IMR-90 (cell line): ENCODE measurements at regions not wholly inside any gene's neighbourhood (a gene's known extent, or its start where the extent isn't known, plus 50 kb on each side); places are given as distances from the start of the nearest gene placed in this dataset.
"Not testable (repeated sequence)": the region's sequence is repeated elsewhere in the genome, so short reads cannot be mapped to it uniquely, and the experiment has no call there.

Experiments
- ATAC-seq: fragments of 200-7000 bp; cut with Tn5 transposase; 2 replicates; pipeline ENCODE4 v1.9.1; 2020; ENCODE audit warnings: low read depth, mild to moderate bottlenecking, moderate library complexity
- BruUV-seq: library from RNA; stranded (reverse); fragments of 400-500 nt; replicated peaks from 2 replicates; lab custom pipeline; 2021; lab: Mats Ljungman, UMichigan
- CTCF ChIA-PET: fragments of 300-600 bp; formaldehyde crosslinking; extraction: SDS; loops from one replicate; lab custom pipeline; 2021; ENCODE audit warnings: antibody characterized with exemption; lab: Yijun Ruan, JAX
- POLR2A ChIA-PET: fragments of 300-600 bp; sonication (Branson Sonifier 250); formaldehyde crosslinking; loops from one replicate; lab custom pipeline; 2022; ENCODE audit warnings: antibody characterized with exemption; ENCODE audit not compliant: unreplicated experiment; lab: Charles Lee
- DNase-seq: peaks from one replicate; pipeline ENCODE4 v3.0.0; 2013
- H2AFZ ChIP-seq: replicated peaks from 2 replicates; pipeline ENCODE3; 2013; ENCODE audit warnings: low read length, mild to moderate bottlenecking; ENCODE audit not compliant: poor library complexity
- H2AK5ac ChIP-seq: 2 replicates; pipeline ENCODE4 v1.6.1; 2013; ENCODE audit warnings: low read depth, low read length, inconsistent platforms
- H2AK9ac ChIP-seq: replicated peaks from 2 replicates; pipeline ENCODE3; 2013; ENCODE audit warnings: mild to moderate bottlenecking, low read depth, low read length, moderate library complexity; ENCODE audit not compliant: poor library complexity
- H2BK120ac ChIP-seq: 2 replicates; pipeline ENCODE4 v1.6.1; 2013; ENCODE audit warnings: low read depth, low read length, inconsistent platforms
- H2BK15ac ChIP-seq: 3 replicates; pipeline ENCODE4 v1.6.1; 2013; ENCODE audit warnings: low read depth, low read length, inconsistent platforms
- H2BK20ac ChIP-seq: 2 replicates; pipeline ENCODE4 v1.6.1; 2013; ENCODE audit warnings: low read depth, mild to moderate bottlenecking, inconsistent platforms, low read length, moderate library complexity
- H2BK5ac ChIP-seq: 2 replicates; pipeline ENCODE4 v1.6.1; 2013; ENCODE audit warnings: mild to moderate bottlenecking, low read depth, low read length, inconsistent platforms; ENCODE audit not compliant: poor library complexity, severe bottlenecking
- H3K14ac ChIP-seq: replicated peaks from 2 replicates; pipeline ENCODE4 v1.6.1; 2013; ENCODE audit warnings: low read depth, low read length, inconsistent platforms
- H3K18ac ChIP-seq: 2 replicates; pipeline ENCODE4 v1.6.1; 2013; ENCODE audit warnings: low read depth, low read length, control low read depth
- H3K23ac ChIP-seq: 2 replicates; pipeline ENCODE4 v1.6.1; 2013; ENCODE audit warnings: low read depth, low read length, inconsistent platforms
- H3K27ac ChIP-seq: 2 replicates; pipeline ENCODE4 v1.5.1; 2013; ENCODE audit warnings: mild to moderate bottlenecking, control low read depth, low read length; ENCODE audit not compliant: insufficient read depth
- H3K27me3 ChIP-seq: 2 replicates; pipeline ENCODE4 v1.6.1; 2013; ENCODE audit warnings: low read length; ENCODE audit not compliant: control insufficient read depth, insufficient read depth
- H3K36me3 ChIP-seq: 2 replicates; pipeline ENCODE4 v1.6.1; 2013; ENCODE audit warnings: low read length, mixed read lengths; ENCODE audit not compliant: control insufficient read depth, insufficient read depth
- H3K4ac ChIP-seq: 2 replicates; pipeline ENCODE4 v1.6.1; 2013; ENCODE audit warnings: low read depth, low read length, inconsistent platforms
- H3K4me1 ChIP-seq: 2 replicates; pipeline ENCODE4 v1.6.1; 2013; ENCODE audit warnings: low read length, mixed read lengths; ENCODE audit not compliant: control insufficient read depth, insufficient read depth
- H3K4me2 ChIP-seq: 2 replicates; pipeline ENCODE4 v1.6.1; 2013; ENCODE audit warnings: low read depth, mild to moderate bottlenecking, control low read depth, low read length, moderate library complexity
- H3K4me3 ChIP-seq: 2 replicates; pipeline ENCODE4 v1.5.1; 2013; ENCODE audit warnings: low read depth, mild to moderate bottlenecking, control low read depth, low read length, moderate library complexity; ENCODE audit not compliant: insufficient read depth
- H3K56ac ChIP-seq: 2 replicates; pipeline ENCODE4 v1.6.1; 2013; ENCODE audit warnings: low read length, inconsistent platforms; ENCODE audit not compliant: insufficient read depth; ENCODE audit errors: extremely low read depth
- H3K79me1 ChIP-seq, 2 experiments: 2 replicates each; pipeline ENCODE4 v1.6.1; 2013; ENCODE audit warnings: low read length in 2 of 2, inconsistent platforms in 1 of 2, low read depth in 1 of 2
- H3K9ac ChIP-seq: 2 replicates; pipeline ENCODE4 v1.6.1; 2013; ENCODE audit warnings: low read depth, low read length, control low read depth
- H3K9me1 ChIP-seq: 2 replicates; pipeline ENCODE4 v1.6.1; 2013; ENCODE audit warnings: low read length, inconsistent platforms; ENCODE audit not compliant: insufficient read depth
- H3K9me3 ChIP-seq: 2 replicates; pipeline ENCODE4 v1.6.1; 2013; ENCODE audit warnings: low read length; ENCODE audit not compliant: control insufficient read depth, insufficient read depth
- H4K20me1 ChIP-seq: 2 replicates; pipeline ENCODE4 v1.6.1; 2013; ENCODE audit warnings: low read length, inconsistent platforms; ENCODE audit not compliant: insufficient read depth
- H4K5ac ChIP-seq: 2 replicates; pipeline ENCODE4 v1.6.1; 2013; ENCODE audit warnings: mild to moderate bottlenecking, low read depth, low read length, control low read depth
- H4K8ac ChIP-seq, 2 experiments: 2 replicates each; pipeline ENCODE4 v1.6.1; 2013; ENCODE audit warnings: low read depth in 2 of 2, low read length in 2 of 2, control low read depth in 1 of 2, inconsistent platforms in 1 of 2
- H4K91ac ChIP-seq: 2 replicates; pipeline ENCODE4 v1.6.1; 2013; ENCODE audit warnings: low read depth, low read length, inconsistent platforms; ENCODE audit not compliant: insufficient read depth
- dilution Hi-C: fragments of 300-500 bp; cut with HindIII; formaldehyde crosslinking; loops from one replicate; pipeline ENCODE4 v1.14.3; 2018; ENCODE audit warnings: low sequenced_read_pairs; ENCODE audit not compliant: unreplicated experiment
- in situ Hi-C: fragments of 300-500 bp; cut with MboI; formaldehyde crosslinking; loops from 3 replicates; pipeline ENCODE4 v1.14.3; 2019; ENCODE audit warnings: low sequenced_read_pairs, inconsistent platforms, mixed read lengths
- intact Hi-C: fragments of 100-400 bp; cut with micrococcal nuclease; formaldehyde crosslinking; loops from 2 replicates; pipeline ENCODE4 v1.10.0; 2022

DNA sequence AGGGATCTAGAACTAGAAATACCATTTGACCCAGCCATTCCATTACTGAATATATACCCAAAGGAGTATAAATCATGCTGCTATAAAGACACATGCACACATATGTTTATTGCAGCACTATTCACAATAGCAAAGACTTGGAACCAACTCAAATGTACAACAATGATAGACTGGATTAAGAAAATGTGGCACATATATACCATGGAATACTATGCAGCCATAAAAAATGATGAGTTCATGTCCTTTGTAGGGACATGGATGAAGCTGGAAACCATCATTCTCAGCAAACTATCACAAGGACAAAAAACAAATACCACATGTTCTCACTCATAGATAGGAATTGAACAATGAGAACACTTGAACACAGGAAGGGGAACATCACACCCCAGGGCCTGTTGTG lies 125.6 kb downstream of the NUFIP1 start:
- H3K18ac ChIP-seq, DNase-seq, H3K4ac ChIP-seq, H2AFZ ChIP-seq, H2BK120ac ChIP-seq, CTCF ChIA-PET, H3K79me1 ChIP-seq, H3K27ac ChIP-seq, H3K36me3 ChIP-seq, H2AK9ac ChIP-seq, POLR2A ChIA-PET, H3K4me3 ChIP-seq, H2BK5ac ChIP-seq, H3K14ac ChIP-seq, H3K9me3 ChIP-seq, H2BK15ac ChIP-seq, H2BK20ac ChIP-seq, H3K4me1 ChIP-seq, H4K8ac ChIP-seq, intact Hi-C loops, H2AK5ac ChIP-seq, H4K20me1 ChIP-seq, H3K27me3 ChIP-seq, in situ Hi-C loops, H3K23ac ChIP-seq, H3K4me2 ChIP-seq, ATAC-seq, BruUV-seq, dilution Hi-C loops, H3K56ac ChIP-seq, H3K9ac ChIP-seq, H3K9me1 ChIP-seq, H4K5ac ChIP-seq, H4K91ac ChIP-seq: not testable (repeated sequence)
